ENCODE measurements at regions not wholly inside any gene's neighbourhood (a gene's known extent, or its start where the extent isn't known, plus 50 kb on each side); places are given as distances from the start of the nearest gene placed in this dataset.

DNA sequence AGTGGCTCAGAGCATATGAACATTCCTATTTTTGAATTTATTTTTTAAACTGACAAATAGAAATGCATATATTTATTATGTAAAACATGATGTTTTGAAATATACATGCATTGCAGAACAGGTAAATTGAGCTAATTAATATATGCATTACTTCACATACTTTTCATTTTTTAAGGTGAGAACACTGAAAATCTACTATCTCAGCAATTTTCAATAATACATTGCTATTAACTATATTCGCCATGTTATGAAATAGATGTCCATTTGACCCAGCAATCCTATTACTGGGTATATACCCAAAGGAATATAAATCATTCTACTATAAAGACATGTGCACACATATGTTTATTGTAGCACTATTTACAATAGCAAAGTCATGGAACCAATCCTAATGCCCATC, 717.7 kb upstream of the PIK3C3 start:
- TF ChIP-seq REST (IDR thresholded peaks at IDR 0.05; ENCODE audit: insufficient read depth in 1 of 2, low read depth in 2 of 2, low read length in 2 of 2) (no peak), FOXP2 (optimal IDR thresholded peaks at IDR 0.05; ENCODE audit: borderline replicate concordance, extremely low read depth, extremely low read length, insufficient read depth) (no peak), POLR2AphosphoS5 (IDR thresholded peaks at IDR 0.05; ENCODE audit: low read depth, low read length) (no peak), TAF1 (IDR thresholded peaks at IDR 0.05; ENCODE audit: borderline replicate concordance, insufficient read depth, low read length) (no peak)

All from PFSK-1 (cell line).